GM19438 (cell line): ENCODE measurements at regions not wholly inside any gene's neighbourhood (a gene's known extent, or its start where the extent isn't known, plus 50 kb on each side); places are given as distances from the start of the nearest gene placed in this dataset.
"Not testable (repeated sequence)": the region's sequence is repeated elsewhere in the genome, so short reads cannot be mapped to it uniquely, and the experiment has no call there.

Experiments used
- ATAC-seq: cut with Tn5 transposase; IDR thresholded peaks from one replicate; pipeline ENCODE4 v1.9.1; 2021; ENCODE audit warnings: low read depth; ENCODE audit not compliant: unreplicated experiment

DNA sequence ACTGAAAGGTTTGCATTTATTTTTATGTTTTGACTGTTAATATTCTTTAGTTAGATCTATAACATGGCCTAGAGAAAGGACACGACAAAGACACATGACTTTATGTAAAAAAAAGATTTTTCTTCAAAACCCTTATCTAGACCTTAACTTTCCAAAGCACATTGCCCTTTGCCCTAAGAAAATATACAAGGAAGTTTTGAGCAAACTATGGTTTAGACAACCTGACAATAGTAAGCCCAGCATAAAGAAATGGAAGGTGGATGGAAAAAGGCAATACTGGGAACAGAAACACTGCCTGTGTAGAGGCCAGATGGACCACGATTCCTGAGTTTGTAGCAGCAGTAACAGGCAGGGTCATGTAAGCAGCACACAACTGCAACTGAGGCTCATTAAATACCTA lies 724.0 kb downstream of the GALC start:
- no peak for ATAC-seq

- ATAC-seq: no peak
These were observed 728.2 kb downstream of the GALC start for GRCh38 chr14:87264796-87265195.

- ATAC-seq: no peak
These were observed 728.7 kb downstream of the GALC start for GRCh38 chr14:87264272-87264785.

DNA sequence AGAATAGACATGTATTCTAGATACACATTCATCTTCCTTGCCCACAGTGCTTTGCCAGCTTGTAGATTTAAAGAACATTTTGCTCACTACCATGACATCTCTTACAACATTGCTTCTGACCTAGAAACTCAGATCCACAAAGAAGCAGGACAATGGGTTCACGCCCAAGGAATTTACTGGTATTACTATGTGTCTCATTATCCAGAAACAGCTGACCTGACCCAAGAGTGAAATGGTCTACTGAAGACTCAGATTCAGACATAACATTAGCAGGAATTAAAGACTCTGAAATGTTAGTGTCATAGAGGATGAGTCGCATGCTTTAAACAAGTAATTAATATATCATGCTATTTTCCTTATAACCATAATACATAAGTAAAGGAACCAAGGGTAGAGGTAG lies 731.4 kb downstream of the GALC start:
- no peak for ATAC-seq

GRCh38 chr14:87260460-87260859 lies 732.5 kb downstream of the GALC start:
- ATAC-seq: no peak

- no peak for ATAC-seq
These were observed 735.6 kb downstream of the GALC start for GRCh38 chr14:87257421-87257820.

DNA sequence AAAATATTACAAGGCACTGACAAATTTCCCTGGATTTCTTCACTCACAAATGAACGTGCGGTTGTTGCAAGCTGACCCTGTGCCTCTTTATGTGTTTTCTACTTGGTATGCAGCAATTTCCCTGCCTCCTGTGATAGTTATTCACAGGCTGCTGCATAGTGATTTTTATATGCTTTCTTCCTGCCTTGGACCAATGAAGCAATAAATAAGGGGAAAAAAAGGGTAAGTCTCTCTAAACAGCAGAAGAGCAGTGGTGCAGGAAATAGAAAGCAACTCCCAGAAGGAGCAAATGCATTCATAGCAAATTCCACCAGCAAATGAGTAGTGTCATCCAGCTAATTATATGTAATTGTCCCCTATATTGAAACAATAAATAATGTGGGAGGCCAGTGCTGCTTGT lies 737.9 kb downstream of the GALC start:
- no peak for ATAC-seq

DNA sequence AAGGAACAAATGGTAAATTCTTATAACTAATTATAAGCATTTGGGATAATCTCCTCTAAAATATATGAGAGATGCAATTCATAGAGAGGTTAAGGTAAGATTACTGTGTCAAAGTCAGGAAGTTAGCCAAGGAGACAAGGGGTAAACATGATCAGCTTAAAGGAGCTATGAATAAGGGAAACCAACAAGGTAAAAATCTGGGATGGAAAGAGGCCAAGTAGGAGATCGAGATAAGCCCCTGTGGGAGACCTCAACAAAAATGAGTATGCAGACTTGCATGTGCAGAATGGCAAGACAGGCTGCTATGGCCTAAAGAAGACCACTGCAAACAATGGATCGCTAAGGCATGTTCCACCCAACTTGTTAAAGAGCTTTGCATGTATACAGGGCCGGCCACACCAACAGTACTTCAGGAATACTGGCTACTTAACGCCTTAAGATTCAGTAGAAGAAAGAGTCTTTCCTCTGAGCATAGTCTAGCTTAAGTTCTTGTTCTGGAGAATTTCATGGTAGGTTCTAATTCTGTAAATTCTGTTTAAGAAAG lies 738.6 kb downstream of the GALC start:
- ATAC-seq: no peak

DNA sequence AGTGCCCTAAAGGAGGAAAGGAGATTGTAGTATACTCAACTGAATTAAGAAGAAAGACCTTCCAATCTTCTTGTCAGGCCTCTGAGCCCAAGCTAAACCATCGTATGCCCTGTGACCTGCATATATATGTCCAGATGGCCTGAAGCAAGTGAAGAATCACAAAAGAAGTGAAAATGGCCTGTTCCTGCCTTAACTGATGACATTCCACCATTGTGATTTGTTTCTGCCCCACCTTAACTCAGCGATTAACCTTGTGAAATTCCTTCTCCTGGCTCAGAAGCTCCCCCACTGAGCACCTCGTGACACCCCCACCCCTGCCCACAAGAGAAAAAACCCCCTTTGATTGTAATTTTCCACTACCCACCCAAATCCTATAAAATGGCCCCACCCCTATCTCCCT lies 739.2 kb downstream of the GALC start:
- not testable (repeated sequence) for ATAC-seq

GRCh38 chr14:87252103-87252502 lies 740.9 kb downstream of the GALC start:
- no peak for ATAC-seq

GRCh38 chr14:87251011-87251410 lies 742.0 kb downstream of the GALC start:
- ATAC-seq: no peak

DNA sequence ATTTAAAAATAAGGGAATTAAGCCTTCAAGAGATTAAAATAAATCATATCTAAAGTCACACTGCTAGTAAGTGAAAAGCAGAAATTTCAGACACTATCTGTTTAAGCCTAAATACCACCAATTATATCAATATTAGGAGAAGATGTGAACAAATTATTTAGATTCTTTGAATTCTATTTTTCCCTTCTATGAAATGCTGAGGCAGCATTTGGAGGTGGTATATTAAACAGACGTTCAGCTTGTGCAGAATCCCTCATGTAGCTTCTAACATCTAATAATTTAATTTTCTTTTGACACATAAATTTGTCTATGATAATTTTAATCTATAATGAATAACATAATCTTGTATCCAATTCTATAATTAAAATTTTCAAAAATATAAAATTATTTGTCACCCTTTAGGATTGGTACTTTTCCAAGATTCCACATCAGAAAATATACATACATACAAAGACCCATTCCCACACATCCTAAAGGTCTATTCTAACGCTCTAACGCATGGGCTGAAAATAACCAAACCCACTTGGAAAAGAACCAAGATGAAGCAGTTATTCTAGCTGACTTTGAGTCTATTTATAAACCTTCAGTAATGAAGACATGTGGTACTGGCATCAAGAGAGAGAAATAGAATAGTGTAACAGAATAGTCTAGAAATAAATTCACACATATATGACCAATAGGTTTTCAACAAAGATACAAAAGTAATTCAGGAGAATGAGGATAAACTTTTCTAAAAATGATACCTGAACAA lies 751.8 kb downstream of the GALC start:
- ATAC-seq: no peak

DNA sequence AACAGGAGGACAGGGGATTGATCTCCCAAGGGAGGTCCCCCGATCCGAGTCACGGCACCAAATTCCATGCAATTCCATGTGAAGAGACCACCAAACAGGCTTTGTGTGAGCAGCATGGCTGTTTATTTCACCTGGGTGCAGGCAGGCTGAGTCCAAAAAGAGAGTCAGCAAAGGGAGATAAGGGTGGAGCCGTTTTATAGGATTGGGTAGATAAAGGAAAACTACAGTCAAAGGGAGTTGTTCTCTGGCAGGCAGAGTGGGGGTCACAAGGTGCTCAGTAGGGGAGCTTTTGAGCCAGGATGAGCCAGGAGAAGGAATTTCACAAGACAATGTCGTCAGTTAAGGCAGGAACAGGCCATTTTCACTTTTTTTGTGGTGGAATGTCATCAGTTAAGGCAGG lies 752.7 kb downstream of the GALC start:
- ATAC-seq: not testable (repeated sequence)

DNA sequence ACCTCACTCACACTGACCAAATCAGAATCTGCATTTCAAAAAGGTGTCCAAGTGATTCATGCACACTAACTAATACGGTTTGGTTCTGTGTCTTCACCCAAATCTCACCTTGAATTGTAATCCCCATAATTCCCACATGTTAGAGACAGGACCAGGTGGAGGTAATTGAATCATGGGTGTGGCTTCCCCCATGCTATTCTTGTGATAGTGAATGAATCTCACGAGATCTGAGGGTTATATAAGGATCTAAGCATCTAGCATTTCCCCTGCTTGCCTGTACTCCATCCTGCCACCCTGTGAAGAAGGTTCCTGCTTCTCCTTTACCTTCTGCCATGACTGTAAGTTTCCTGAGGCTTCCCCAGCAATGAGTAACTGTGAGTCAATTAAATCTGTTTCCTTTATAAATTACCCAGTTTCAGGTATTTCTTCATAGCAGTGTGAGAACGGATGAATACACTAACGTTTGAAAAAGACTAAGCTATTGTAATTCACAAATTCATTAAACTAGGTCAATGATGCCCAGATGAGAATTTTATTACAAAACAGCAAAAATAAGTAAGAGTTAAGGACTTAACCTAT lies 759.1 kb downstream of the GALC start:
- no peak for ATAC-seq

DNA sequence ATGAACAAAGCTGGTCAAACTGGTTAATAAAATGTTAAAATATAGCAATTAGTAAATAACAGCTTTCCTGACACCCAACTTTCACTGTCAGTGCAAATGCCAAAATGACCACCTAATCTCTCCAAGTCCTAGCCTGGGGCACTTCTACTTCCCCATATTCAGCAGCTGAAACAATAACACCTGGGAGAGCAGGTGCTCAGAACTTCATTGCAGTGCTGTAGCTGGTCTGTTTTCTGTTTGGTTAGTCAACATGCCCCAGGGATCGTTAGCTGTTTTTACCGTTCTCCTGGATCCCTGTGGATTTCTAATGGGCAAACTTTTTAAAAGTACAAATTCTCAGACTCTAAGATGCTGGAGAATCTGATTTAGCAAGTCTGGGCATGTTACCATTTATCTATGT lies 759.7 kb downstream of the GALC start:
- ATAC-seq: no peak

DNA sequence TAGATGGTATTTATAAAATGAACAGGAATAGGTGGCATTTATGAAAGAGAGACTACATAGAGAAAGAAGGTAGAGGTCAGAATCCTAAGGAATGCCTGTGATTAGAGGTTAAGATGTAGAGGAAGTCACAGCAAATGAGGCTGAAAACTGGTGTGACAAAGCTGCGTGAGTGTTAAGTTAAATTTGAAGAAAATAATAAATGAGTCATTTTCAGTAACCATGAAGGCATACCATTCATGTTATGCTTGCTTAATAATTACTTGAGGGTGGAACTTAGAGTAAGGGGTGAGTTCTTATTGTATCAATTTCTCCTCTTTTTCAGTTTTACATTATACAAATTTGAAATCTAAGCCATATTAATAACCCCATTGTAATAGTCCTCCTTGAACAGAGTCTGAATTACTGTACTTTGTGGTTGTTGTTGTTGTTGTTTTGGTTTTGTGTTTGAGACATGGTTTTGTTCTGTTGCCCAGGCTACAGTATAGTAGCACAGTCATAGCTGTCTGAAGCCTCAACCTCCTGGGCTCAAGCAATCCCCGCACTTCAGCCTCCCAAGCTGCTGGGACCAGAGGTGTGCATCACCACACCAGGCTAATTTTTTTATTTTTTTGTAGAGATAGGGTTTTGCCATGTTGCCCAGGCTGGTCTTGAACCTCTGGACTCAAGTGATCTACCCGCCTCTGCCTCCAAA lies 761.5 kb downstream of the GALC start:
- no peak for ATAC-seq

- no peak for ATAC-seq
These were observed 762.3 kb downstream of the GALC start for GRCh38 chr14:87230726-87231125.

GRCh38 chr14:87229131-87229530 lies 763.9 kb downstream of the GALC start:
- ATAC-seq: no peak

DNA sequence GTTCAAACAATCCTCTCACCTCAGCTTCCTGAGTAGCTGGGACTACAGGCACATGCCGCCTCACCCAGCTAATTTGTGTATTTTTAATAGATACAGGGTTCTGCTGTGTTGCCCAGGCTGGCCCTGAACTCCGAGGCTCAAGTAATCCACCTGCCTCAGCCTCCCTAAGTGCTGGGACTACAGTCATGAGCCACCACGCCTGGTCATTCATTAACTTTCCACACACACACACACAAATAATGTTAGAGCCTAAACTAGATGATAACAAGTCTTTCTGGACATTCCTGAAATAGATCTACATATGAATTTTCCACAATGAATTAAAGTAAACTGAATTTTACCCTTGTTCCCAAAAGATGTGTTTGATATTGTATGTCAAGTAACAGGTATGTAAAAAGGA lies 776.0 kb downstream of the GALC start:
- no peak for ATAC-seq

DNA sequence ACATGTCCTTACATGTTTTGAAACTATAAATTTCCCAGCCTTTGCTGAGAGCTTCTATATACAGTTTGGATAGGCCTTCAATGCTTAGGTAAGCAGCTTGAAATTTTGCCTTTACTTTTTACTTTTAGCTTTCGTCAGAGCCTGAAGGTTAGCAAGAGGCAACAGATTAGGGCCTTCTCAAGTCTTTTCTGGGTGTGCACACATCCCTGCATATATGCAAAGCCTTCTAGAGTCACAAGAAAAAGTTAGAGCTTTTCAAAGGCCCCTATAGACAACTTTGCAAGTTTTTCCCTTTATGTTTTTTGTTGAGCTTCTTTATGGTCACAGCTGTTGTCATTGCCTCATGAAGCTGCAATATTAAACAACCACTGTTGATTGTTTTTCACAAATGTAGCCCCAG lies 778.4 kb downstream of the GALC start:
- no peak for ATAC-seq

DNA sequence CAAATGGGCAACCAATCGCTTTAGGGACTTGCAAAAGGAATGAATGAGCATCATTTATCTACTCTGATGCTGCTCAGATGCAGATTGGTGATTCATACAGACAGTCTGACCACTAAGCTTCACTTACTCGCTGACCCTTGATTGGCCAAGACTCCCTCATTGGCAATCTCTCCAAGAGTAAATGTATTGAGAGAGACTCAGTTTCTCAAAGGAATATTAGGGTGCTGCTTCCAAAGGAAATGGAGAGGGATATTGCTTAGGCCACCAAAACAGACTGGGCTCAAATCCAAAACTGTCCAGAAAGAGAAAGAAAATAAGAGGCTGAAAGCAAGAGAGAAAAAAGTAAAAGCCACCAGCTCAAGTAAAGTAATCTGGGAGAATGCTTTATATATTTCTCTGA lies 785.2 kb downstream of the GALC start:
- ATAC-seq: no peak
